Neural cell (in vitro differentiated cells): ENCODE measurements at regions not wholly inside any gene's neighbourhood (a gene's known extent, or its start where the extent isn't known, plus 50 kb on each side); places are given as distances from the start of the nearest gene placed in this dataset.

Experiments used
- CTCF ChIP-seq: fragments of 450-650 bp; IDR thresholded peaks from 2 replicates; pipeline ENCODE4 v1.5.1; 2014; ENCODE audit warnings: antibody characterized with exemption, mild to moderate bottlenecking, moderate library complexity; ENCODE audit not compliant: poor library complexity, severe bottlenecking
- EP300 ChIP-seq: fragments of 450-650 bp; conservative IDR thresholded peaks from 2 replicates; pipeline ENCODE4 v1.6.1; 2014; ENCODE audit warnings: antibody characterized with exemption, mild to moderate bottlenecking, moderate library complexity; ENCODE audit not compliant: poor library complexity, severe bottlenecking
- EZH2 ChIP-seq: fragments of 200-600, 300-800 bp; shearing (Covaris generic), sonication (generic); IDR thresholded peaks from 2 replicates; pipeline ENCODE4 v1.6.1; 2014; ENCODE audit warnings: antibody characterized with exemption, low read length, borderline replicate concordance, mild to moderate bottlenecking; ENCODE audit not compliant: insufficient read depth, poor library complexity, severe bottlenecking
- MXI1 ChIP-seq: fragments of 450-650 bp; conservative IDR thresholded peaks from 2 replicates; pipeline ENCODE4 v1.6.1; 2014; ENCODE audit warnings: antibody characterized with exemption, mild to moderate bottlenecking; ENCODE audit not compliant: poor library complexity, severe bottlenecking
- POLR2AphosphoS5 ChIP-seq: IDR thresholded peaks from 2 replicates; pipeline ENCODE4 v1.6.1; 2012
- RAD21 ChIP-seq: fragments of 450-650 bp; conservative IDR thresholded peaks from 2 replicates; pipeline ENCODE4 v1.6.1; 2014; ENCODE audit warnings: antibody characterized with exemption, mild to moderate bottlenecking, moderate library complexity
- SMC3 ChIP-seq: fragments of 450-650 bp; conservative IDR thresholded peaks from 2 replicates; pipeline ENCODE4 v1.6.1; 2014; ENCODE audit warnings: antibody characterized with exemption, mild to moderate bottlenecking, moderate library complexity; ENCODE audit not compliant: poor library complexity
- TAF1 ChIP-seq: IDR thresholded peaks from 2 replicates; pipeline ENCODE4 v1.6.1; 2012; ENCODE audit warnings: low read depth

DNA sequence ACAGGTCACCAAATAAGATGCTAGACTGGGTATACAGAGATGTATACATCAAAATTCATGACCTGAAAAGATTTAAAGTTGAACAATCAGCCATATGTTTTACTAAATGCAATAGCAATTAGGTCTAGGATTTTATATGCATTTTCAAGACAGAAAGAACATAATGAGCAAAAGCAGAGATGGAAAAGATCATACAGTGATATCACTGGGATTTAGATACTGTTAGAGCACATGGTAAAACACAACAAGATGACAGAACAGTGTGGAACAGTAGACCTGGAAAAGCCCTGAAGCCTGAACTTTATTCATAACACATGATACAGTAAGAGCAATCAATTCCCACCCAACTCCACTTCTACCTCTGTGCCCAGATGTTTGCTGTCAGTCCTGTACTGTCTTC, 585.9 kb downstream of the PRR16 start:
- TF ChIP-seq CTCF (no peak), EP300 (no peak), TAF1 (no peak), POLR2AphosphoS5 (no peak), EZH2 (no peak), MXI1 (no peak), RAD21 (no peak), SMC3 (no peak)
